Panc1 (cell line): ENCODE measurements at regions not wholly inside any gene's neighbourhood (a gene's known extent, or its start where the extent isn't known, plus 50 kb on each side); places are given as distances from the start of the nearest gene placed in this dataset.

ENCODE experiments used
- ATAC-seq: fragments of 200-7000 bp; cut with Tn5 transposase; 2 replicates; pipeline ENCODE4 v1.9.1; 2020; ENCODE audit warnings: mild to moderate bottlenecking, moderate library complexity
- BruUV-seq: library from RNA; stranded (reverse); fragments of 400-500 nt; replicated peaks from 2 replicates; lab custom pipeline; 2021; lab: Mats Ljungman, UMichigan
- CTCF ChIA-PET: fragments of 300-600 bp; sonication (Branson Sonifier 250); formaldehyde crosslinking; loops from one replicate; lab custom pipeline; 2022; ENCODE audit warnings: antibody characterized with exemption; lab: Charles Lee
- POLR2A ChIA-PET: fragments of 300-600 bp; sonication (Branson Sonifier 250); formaldehyde crosslinking; loops from one replicate; lab custom pipeline; 2022; ENCODE audit warnings: antibody characterized with exemption; lab: Charles Lee
- DNase-seq: peaks from one replicate; pipeline ENCODE4 v3.0.0-alpha.2; 2010; ENCODE audit warnings: low read depth, low spot score
- H3K27ac ChIP-seq: 2 replicates; pipeline ENCODE4 v1.5.1; 2011; ENCODE audit warnings: mild to moderate bottlenecking, low read length, inconsistent platforms
- H3K27me3 ChIP-seq: fragments of 200-500 bp; sonication (Bioruptor generic); 2 replicates; pipeline ENCODE4 v1.6.0; 2014; ENCODE audit warnings: low read length, inconsistent platforms; ENCODE audit not compliant: control insufficient read depth, insufficient read depth
- H3K36me3 ChIP-seq: fragments of 200-500 bp; sonication (Bioruptor generic); 2 replicates; pipeline ENCODE4 v1.5.1; 2014; ENCODE audit warnings: inconsistent platforms, mild to moderate bottlenecking, low read length, moderate library complexity; ENCODE audit not compliant: control insufficient read depth, insufficient read depth
- H3K4me1 ChIP-seq: 2 replicates; pipeline ENCODE4 v1.5.1; 2011; ENCODE audit warnings: inconsistent platforms, mild to moderate bottlenecking, low read length, moderate library complexity; ENCODE audit not compliant: control insufficient read depth, insufficient read depth
- H3K4me3 ChIP-seq, 2 experiments: 2 replicates each; pipeline ENCODE4 v1.5.1; 2011 to 2012; ENCODE audit warnings: low read depth in 2 of 2, low read length in 2 of 2, mild to moderate bottlenecking in 2 of 2, inconsistent platforms in 1 of 2, moderate library complexity in 1 of 2
- H3K9me3 ChIP-seq: fragments of 200-500 bp; sonication (Bioruptor generic); 2 replicates; pipeline ENCODE4 v1.5.1; 2014; ENCODE audit warnings: low read depth, mild to moderate bottlenecking, inconsistent platforms, low read length, moderate library complexity; ENCODE audit not compliant: control insufficient read depth, insufficient read depth
- CTCF ChIP-seq: fragments of 450-650 bp; IDR thresholded peaks from 2 replicates; pipeline ENCODE4 v1.5.1; 2017; ENCODE audit warnings: mild to moderate bottlenecking
- POLR2AphosphoS5 ChIP-seq: IDR thresholded peaks from 2 replicates; pipeline ENCODE4 v1.6.1; 2012; ENCODE audit warnings: mild to moderate bottlenecking, low read depth, low read length, moderate library complexity
- REST ChIP-seq, 2 experiments: IDR thresholded peaks; 2 replicates each; pipeline ENCODE4 v1.6.1; 2011 to 2012; ENCODE audit warnings: low read depth in 2 of 2, control low read depth in 1 of 2, low read length in 1 of 2, mild to moderate bottlenecking in 1 of 2, moderate library complexity in 1 of 2; ENCODE audit not compliant: insufficient read depth in 1 of 2
- SIN3A ChIP-seq: IDR thresholded peaks from 2 replicates; pipeline ENCODE4 v1.6.1; 2012; ENCODE audit warnings: low read depth, mild to moderate bottlenecking, low read length, moderate library complexity, borderline replicate concordance; ENCODE audit not compliant: insufficient read depth
- TCF7L2 ChIP-seq: IDR thresholded peaks from 2 replicates; pipeline ENCODE4 v1.6.1; 2011; ENCODE audit warnings: mild to moderate bottlenecking, low read depth, low read length, inconsistent platforms
- in situ Hi-C: cut with HindIII; loops from 2 replicates; pipeline ENCODE4 v1.10.0; 2016; ENCODE audit warnings: low sequenced_read_pairs, low pct_unique_long_range_greater_than_20kb
- intact Hi-C: fragments of 100-400 bp; cut with micrococcal nuclease; formaldehyde crosslinking; loops from one replicate; pipeline ENCODE4 v1.10.0; 2022; ENCODE audit not compliant: unreplicated experiment

- in situ Hi-C loops, result no loop called here
- Histone ChIP-seq H3K4me1 (no peaks in the 10 kb centered on the region), H3K36me3 (no peaks in the 10 kb centered on the region), H3K9me3 (no peaks in the 10 kb centered on the region), H3K27me3 (no peaks in the 10 kb centered on the region), H3K27ac (no peak overlapping the region), H3K4me3 (no peak overlapping the region)
- no peak for DNase-seq
- no peak for TF ChIP-seq TCF7L2
- TF ChIP-seq POLR2AphosphoS5, result no peak
- no peak for TF ChIP-seq SIN3A
- TF ChIP-seq CTCF, result no peak
- TF ChIP-seq REST (IDR thresholded peaks at IDR 0.05; ENCODE audit: insufficient read depth in 1 of 2, low read depth in 2 of 2, low read length in 1 of 2), result no peak
- CTCF ChIA-PET, result no interaction called here
- intact Hi-C loops, result no loop called here
- BruUV-seq, result no TSS peak
- POLR2A ChIA-PET, result no interaction called here
- ATAC-seq, result no peak
These were observed 257.8 kb downstream of the OMA1 start for GRCh38 chr1:58288624-58289142.

GRCh38 chr1:58287894-58288623 is 258.5 kb downstream of the OMA1 start:
- BruUV-seq, result no TSS peak
- Histone ChIP-seq H3K4me3 (no peak overlapping the region), H3K4me1 (no peaks in the 10 kb centered on the region), H3K27ac (no peak overlapping the region), H3K36me3 (no peaks in the 10 kb centered on the region), H3K27me3 (no peaks in the 10 kb centered on the region), H3K9me3 (no peaks in the 10 kb centered on the region)
- DNase-seq, result no peak
- intact Hi-C loops (no loop called here), in situ Hi-C loops (no loop called here)
- TF ChIP-seq TCF7L2, result no peak
- TF ChIP-seq POLR2AphosphoS5, result no peak
- TF ChIP-seq REST (IDR thresholded peaks at IDR 0.05; ENCODE audit: insufficient read depth in 1 of 2, low read depth in 2 of 2, low read length in 1 of 2), result no peak
- TF ChIP-seq SIN3A, result no peak
- no peak for TF ChIP-seq CTCF
- no peak for ATAC-seq
- CTCF ChIA-PET, result no interaction called here
- POLR2A ChIA-PET, result no interaction called here
